ENCODE measurements at regions not wholly inside any gene's neighbourhood (a gene's known extent, or its start where the extent isn't known, plus 50 kb on each side); places are given as distances from the start of the nearest gene placed in this dataset.

DNA sequence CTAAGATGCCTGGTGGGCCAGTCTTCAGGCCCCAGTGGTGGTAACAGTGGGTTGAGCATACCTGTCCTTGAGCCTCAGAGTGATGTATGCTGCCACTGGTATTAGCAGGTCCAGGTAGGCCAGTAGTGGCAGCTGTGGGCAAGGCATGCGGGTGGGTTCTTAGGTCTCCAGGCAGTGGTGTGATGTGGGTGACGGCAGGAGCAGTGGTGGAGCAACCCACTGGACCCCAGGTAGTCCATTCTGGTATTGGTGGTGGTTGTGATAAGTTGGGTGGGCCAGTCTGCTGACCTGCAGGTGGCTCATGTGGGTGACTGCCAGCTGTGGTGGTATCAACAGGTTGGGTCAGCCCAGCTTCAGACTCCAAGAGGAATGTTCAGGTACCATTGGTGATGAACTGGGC lies 165.0 kb upstream of the GORAB start:
- Histone ChIP-seq H3K27me3 (ENCODE audit: control insufficient read depth in 1 of 2, insufficient read depth in 2 of 2, low read length in 1 of 2) (no peaks in the 10 kb centered on the region), H3K4me3 (ENCODE audit: low read length in 2 of 2) (no peak overlapping the region), H3K9me3 (ENCODE audit: control insufficient read depth, low read length) (no peaks in the 10 kb centered on the region), H3K4me1 (ENCODE audit: control insufficient read depth in 1 of 2, insufficient read depth in 2 of 2, low read length in 2 of 2) (no peaks in the 10 kb centered on the region), H3K27ac (ENCODE audit: low read depth in 1 of 2, low read length in 2 of 2) (no peak overlapping the region), H3K36me3 (ENCODE audit: control insufficient read depth in 1 of 2, insufficient read depth in 2 of 2, low read length in 1 of 2) (no peaks in the 10 kb centered on the region)
- 97 to 100% methylated on average over 2 of the region's 2 CpGs for whole genome bisulfite sequencing, 2 donors
- no peak for DNase-seq
- ATAC-seq (ENCODE audit: low FRiP score), result no peak
- intact Hi-C loops (cut with DNase I), result no loop called here

DNA sequence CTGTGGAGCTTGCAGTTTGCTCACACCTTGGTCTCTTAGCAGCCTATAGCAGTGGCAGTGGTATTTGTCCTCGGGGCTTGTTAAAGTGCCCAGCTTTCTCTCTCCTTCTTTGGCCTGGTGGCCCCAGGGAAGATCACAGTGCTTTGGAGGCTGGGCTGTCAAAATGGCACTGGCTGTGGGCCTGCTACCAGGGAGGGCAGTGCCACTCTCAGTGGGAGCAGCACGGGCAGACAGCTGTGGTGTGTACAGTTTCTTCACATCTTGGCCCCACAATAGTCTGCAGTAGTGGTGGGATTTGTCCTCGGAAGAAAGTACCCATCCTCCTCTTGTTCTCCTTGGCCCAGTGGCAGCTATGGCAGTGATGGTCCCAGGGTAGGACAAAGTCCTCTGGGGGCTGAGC lies 164.4 kb upstream of the GORAB start:
- WGBS, 2 donors, result 90 to 97% methylated on average over 3 of the region's 3 CpGs

GRCh38 chr1:170369000-170369399 lies 163.0 kb upstream of the GORAB start:
- H3K36me3 ChIP-seq (ENCODE audit: control insufficient read depth in 1 of 2, insufficient read depth in 2 of 2, low read length in 1 of 2), result no peaks in the 10 kb centered on the region
- no peaks in the 10 kb centered on the region for H3K4me1 ChIP-seq (ENCODE audit: control insufficient read depth in 1 of 2, insufficient read depth in 2 of 2, low read length in 2 of 2)
- H3K27me3 ChIP-seq (ENCODE audit: control insufficient read depth in 1 of 2, insufficient read depth in 2 of 2, low read length in 1 of 2), result no peaks in the 10 kb centered on the region
- no peak for DNase-seq
- intact Hi-C loops (cut with DNase I), result no loop called here
- no peak for ATAC-seq (ENCODE audit: low FRiP score)
- 68 to 69% methylated on average over 7 of the region's 7 CpGs for WGBS, 2 donors
- H3K4me3 ChIP-seq (ENCODE audit: low read length in 2 of 2), result no peak overlapping the region
- H3K27ac ChIP-seq (ENCODE audit: low read depth in 1 of 2, low read length in 2 of 2), result no peak overlapping the region
- H3K9me3 ChIP-seq (ENCODE audit: control insufficient read depth, low read length), result no peaks in the 10 kb centered on the region

More for the DNA sequence above, 164.4 kb upstream of the GORAB start:
- Histone ChIP-seq H3K27ac (ENCODE audit: low read depth in 1 of 2, low read length in 2 of 2) (no peak overlapping the region), H3K27me3 (ENCODE audit: control insufficient read depth in 1 of 2, insufficient read depth in 2 of 2, low read length in 1 of 2) (no peaks in the 10 kb centered on the region), H3K4me1 (ENCODE audit: control insufficient read depth in 1 of 2, insufficient read depth in 2 of 2, low read length in 2 of 2) (no peaks in the 10 kb centered on the region), H3K9me3 (ENCODE audit: control insufficient read depth, low read length) (no peaks in the 10 kb centered on the region), H3K4me3 (ENCODE audit: low read length in 2 of 2) (no peak overlapping the region), H3K36me3 (ENCODE audit: control insufficient read depth in 1 of 2, insufficient read depth in 2 of 2, low read length in 1 of 2) (no peaks in the 10 kb centered on the region)
- DNase-seq (no peak), ATAC-seq (ENCODE audit: low FRiP score) (no peak)
- intact Hi-C loops (cut with DNase I), result no loop called here

DNA sequence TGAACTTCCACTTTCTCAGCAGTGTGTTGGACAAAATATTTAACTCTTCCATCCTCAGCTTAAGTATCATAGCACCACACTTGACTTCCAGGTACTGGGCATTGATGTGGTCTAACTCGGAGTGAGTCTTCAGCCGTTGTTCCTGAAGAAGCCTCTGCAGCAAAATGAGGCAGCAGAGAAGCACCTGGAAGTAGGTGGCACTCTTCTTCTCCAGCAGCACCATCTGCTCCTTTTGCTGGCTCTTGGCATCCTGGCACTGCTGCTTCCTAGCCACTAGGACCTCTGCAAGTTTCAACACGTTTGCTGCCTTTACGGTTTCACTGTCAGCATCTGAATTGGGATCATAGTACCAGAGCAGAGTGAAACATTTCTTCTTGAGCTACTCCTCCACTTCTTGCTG lies 162.5 kb upstream of the GORAB start:
- Histone ChIP-seq H3K27me3 (ENCODE audit: control insufficient read depth in 1 of 2, insufficient read depth in 2 of 2, low read length in 1 of 2) (no peaks in the 10 kb centered on the region), H3K27ac (ENCODE audit: low read depth in 1 of 2, low read length in 2 of 2) (no peak overlapping the region), H3K4me1 (ENCODE audit: control insufficient read depth in 1 of 2, insufficient read depth in 2 of 2, low read length in 2 of 2) (no peaks in the 10 kb centered on the region), H3K9me3 (ENCODE audit: control insufficient read depth, low read length) (no peaks in the 10 kb centered on the region), H3K36me3 (ENCODE audit: control insufficient read depth in 1 of 2, insufficient read depth in 2 of 2, low read length in 1 of 2) (no peaks in the 10 kb centered on the region), H3K4me3 (ENCODE audit: low read length in 2 of 2) (no peak overlapping the region)
- no peak for DNase-seq
- no peak for ATAC-seq (ENCODE audit: low FRiP score)
- WGBS, 2 donors, result 91 to 93% methylated on average over 4 of the region's 4 CpGs
- intact Hi-C loops (cut with DNase I), result no loop called here

- Histone ChIP-seq H3K9me3 (ENCODE audit: control insufficient read depth, low read length) (no peaks in the 10 kb centered on the region), H3K36me3 (ENCODE audit: control insufficient read depth in 1 of 2, insufficient read depth in 2 of 2, low read length in 1 of 2) (no peaks in the 10 kb centered on the region), H3K27ac (ENCODE audit: low read depth in 1 of 2, low read length in 2 of 2) (no peak overlapping the region), H3K4me1 (ENCODE audit: control insufficient read depth in 1 of 2, insufficient read depth in 2 of 2, low read length in 2 of 2) (no peaks in the 10 kb centered on the region), H3K27me3 (ENCODE audit: control insufficient read depth in 1 of 2, insufficient read depth in 2 of 2, low read length in 1 of 2) (no peaks in the 10 kb centered on the region), H3K4me3 (ENCODE audit: low read length in 2 of 2) (no peak overlapping the region)
- 93 to 98% methylated on average over 9 of the region's 9 CpGs for WGBS, 2 donors
- DNase-seq (no peak), ATAC-seq (ENCODE audit: low FRiP score) (no peak)
- intact Hi-C loops (cut with DNase I), result no loop called here
Measured at GRCh38 chr1:170370087-170370486, 161.9 kb upstream of the GORAB start.

DNA sequence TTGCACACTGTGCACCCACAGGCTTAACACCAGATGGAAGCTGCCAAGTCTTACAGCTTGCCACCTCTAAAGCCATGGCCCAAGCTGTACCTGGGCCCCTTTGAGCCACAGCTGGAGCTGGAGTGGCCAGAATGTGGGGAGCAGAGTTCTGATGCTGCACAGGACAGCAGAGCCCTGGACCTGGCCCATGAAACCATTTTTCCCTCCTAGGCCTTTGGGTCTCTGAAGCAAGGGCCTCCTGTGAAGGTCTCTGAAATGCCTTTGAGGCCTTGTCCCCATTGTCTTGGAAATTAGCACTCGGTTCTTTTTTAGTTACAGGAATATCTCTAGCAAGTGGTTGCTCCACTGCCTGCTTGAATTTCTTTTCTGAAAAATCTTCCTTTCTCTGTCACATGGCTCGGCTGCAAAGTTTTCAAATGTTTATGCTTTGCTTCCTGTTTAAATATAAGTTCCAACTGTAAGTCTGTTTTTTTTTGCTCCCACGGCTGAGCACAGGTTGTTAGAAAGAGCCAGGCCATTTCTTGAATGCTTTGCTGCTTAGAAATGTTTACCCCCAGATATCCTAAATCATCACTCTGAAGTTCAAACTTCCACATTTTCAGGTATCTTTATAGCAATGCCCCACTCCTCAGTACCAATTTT lies 156.8 kb upstream of the GORAB start:
- Histone ChIP-seq H3K9me3 (ENCODE audit: control insufficient read depth, low read length) (no peaks in the 10 kb centered on the region), H3K36me3 (ENCODE audit: control insufficient read depth in 1 of 2, insufficient read depth in 2 of 2, low read length in 1 of 2) (no peaks in the 10 kb centered on the region), H3K4me1 (ENCODE audit: control insufficient read depth in 1 of 2, insufficient read depth in 2 of 2, low read length in 2 of 2) (no peaks in the 10 kb centered on the region), H3K27me3 (ENCODE audit: control insufficient read depth in 1 of 2, insufficient read depth in 2 of 2, low read length in 1 of 2) (no peaks in the 10 kb centered on the region), H3K4me3 (ENCODE audit: low read length in 2 of 2) (no peak overlapping the region), H3K27ac (ENCODE audit: low read depth in 1 of 2, low read length in 2 of 2) (no peak overlapping the region)
- no peak for DNase-seq
- intact Hi-C loops (cut with DNase I), result no loop called here
- ATAC-seq (ENCODE audit: low FRiP score), result no peak
- 24% methylated on average over 3 of the region's 3 CpGs for WGBS, 2 donors

DNA sequence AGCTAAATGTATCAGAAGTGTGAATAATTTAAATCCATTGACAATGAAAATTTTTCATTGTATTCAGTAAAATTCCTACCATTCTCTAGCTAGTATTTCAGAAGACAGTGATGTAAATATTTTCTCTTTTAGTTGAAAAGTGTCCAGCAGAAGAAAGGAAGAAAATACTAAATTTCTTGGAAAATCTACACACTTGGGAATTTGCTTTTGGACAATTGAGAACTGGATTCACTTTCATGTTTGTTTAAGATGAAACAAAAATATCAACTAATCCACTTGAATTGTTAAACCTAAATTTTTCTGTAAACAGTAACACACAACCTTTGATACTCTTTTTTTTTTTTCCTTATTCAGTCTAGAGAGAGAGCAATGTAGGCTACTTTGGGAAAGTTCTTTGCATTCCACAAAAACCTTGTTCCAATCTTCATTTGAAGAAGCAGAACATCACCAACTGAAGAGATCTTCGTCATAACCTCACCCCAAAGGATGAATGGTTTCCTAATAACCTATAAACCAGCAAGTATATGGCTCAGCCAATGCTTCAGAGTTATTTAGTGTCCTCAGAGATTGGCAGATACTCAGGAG lies 155.1 kb upstream of the GORAB start:
- H3K27me3 ChIP-seq (ENCODE audit: control insufficient read depth in 1 of 2, insufficient read depth in 2 of 2, low read length in 1 of 2), result no peaks in the 10 kb centered on the region
- ATAC-seq (ENCODE audit: low FRiP score) (no peak), DNase-seq (no peak)
- H3K36me3 ChIP-seq (ENCODE audit: control insufficient read depth in 1 of 2, insufficient read depth in 2 of 2, low read length in 1 of 2), result no peaks in the 10 kb centered on the region
- no peak overlapping the region for H3K4me3 ChIP-seq (ENCODE audit: low read length in 2 of 2)
- intact Hi-C loops (cut with DNase I), result no loop called here
- no peak overlapping the region for H3K27ac ChIP-seq (ENCODE audit: low read depth in 1 of 2, low read length in 2 of 2)
- H3K9me3 ChIP-seq (ENCODE audit: control insufficient read depth, low read length), result no peaks in the 10 kb centered on the region
- H3K4me1 ChIP-seq (ENCODE audit: control insufficient read depth in 1 of 2, insufficient read depth in 2 of 2, low read length in 2 of 2), result no peaks in the 10 kb centered on the region
- WGBS, 2 donors, result 0% methylated on average over 1 of the region's 1 CpG

DNA sequence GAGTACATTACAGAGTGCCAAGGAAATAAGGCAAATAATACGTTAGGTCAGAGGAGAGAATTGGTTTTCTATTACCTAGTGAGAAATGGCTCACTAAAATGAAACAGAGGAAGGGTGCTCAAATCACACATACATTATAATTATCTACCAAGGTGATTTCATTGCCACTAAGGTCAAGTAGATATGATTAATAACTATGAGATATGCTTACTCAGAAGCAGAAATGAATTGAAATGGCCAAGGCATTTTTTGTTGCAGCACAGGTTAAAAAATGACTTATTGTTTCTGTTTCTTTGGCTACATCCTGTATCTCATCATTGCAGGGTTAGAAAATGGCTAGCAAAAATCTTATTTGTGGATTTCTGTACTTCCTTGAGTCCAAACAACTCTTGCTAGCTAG lies 154.5 kb upstream of the GORAB start:
- Histone ChIP-seq H3K27ac (ENCODE audit: low read depth in 1 of 2, low read length in 2 of 2) (no peak overlapping the region), H3K4me3 (ENCODE audit: low read length in 2 of 2) (no peak overlapping the region), H3K27me3 (ENCODE audit: control insufficient read depth in 1 of 2, insufficient read depth in 2 of 2, low read length in 1 of 2) (no peaks in the 10 kb centered on the region), H3K4me1 (ENCODE audit: control insufficient read depth in 1 of 2, insufficient read depth in 2 of 2, low read length in 2 of 2) (no peaks in the 10 kb centered on the region), H3K9me3 (ENCODE audit: control insufficient read depth, low read length) (no peaks in the 10 kb centered on the region), H3K36me3 (ENCODE audit: control insufficient read depth in 1 of 2, insufficient read depth in 2 of 2, low read length in 1 of 2) (no peaks in the 10 kb centered on the region)
- DNase-seq (no peak), ATAC-seq (ENCODE audit: low FRiP score) (peak; percentile 36)
- WGBS, 2 donors, result 50 to 56% methylated on average over 1 of the region's 1 CpG
- intact Hi-C loops (cut with DNase I), result no loop called here

DNA sequence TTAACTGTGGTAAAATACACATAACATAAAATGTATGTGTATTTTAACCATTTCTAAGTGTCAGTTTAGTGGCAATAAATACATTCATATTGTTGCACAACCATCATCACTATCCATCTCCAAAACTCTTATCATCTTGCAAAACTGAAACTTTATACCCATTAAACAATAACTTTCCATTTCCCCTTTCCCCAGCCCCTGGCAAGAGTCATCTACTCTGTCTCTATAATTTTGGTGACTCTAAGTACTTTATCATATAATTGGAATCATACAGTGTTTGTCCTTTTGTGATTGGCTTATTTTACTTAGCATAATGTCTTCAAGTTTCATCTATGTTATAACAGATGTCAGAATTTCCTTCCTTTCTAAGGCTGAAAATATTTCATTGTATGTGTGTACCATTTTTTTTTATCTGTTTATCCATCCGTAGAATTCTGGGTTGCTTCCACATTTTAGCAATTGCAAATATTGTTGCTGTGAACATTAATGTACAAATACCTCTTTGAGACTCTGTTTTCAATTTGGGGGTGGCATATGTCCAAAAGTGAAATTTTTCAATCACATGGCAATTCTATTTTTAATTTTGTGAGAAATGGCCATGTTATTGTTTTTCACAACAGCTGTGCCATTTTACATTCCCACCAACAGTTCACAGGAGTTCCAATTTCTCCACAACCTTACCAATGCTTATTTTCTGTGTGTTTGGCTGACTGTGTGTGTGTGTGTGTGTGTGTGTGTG lies 153.9 kb upstream of the GORAB start:
- 0 to 8% methylated on average over 1 of the region's 1 CpG for WGBS, 2 donors

More for the DNA sequence above, 153.9 kb upstream of the GORAB start:
- no peaks in the 10 kb centered on the region for H3K9me3 ChIP-seq (ENCODE audit: control insufficient read depth, low read length)
- no peak overlapping the region for H3K27ac ChIP-seq (ENCODE audit: low read depth in 1 of 2, low read length in 2 of 2)
- intact Hi-C loops (cut with DNase I), result no loop called here
- H3K27me3 ChIP-seq (ENCODE audit: control insufficient read depth in 1 of 2, insufficient read depth in 2 of 2, low read length in 1 of 2), result no peaks in the 10 kb centered on the region
- ATAC-seq (ENCODE audit: low FRiP score) (peak; percentile 71), DNase-seq (no peak)
- no peaks in the 10 kb centered on the region for H3K4me1 ChIP-seq (ENCODE audit: control insufficient read depth in 1 of 2, insufficient read depth in 2 of 2, low read length in 2 of 2)
- no peak overlapping the region for H3K4me3 ChIP-seq (ENCODE audit: low read length in 2 of 2)
- no peaks in the 10 kb centered on the region for H3K36me3 ChIP-seq (ENCODE audit: control insufficient read depth in 1 of 2, insufficient read depth in 2 of 2, low read length in 1 of 2)
